ENCODE measurements at regions not wholly inside any gene's neighbourhood (a gene's known extent, or its start where the extent isn't known, plus 50 kb on each side); places are given as distances from the start of the nearest gene placed in this dataset.

GRCh38 chr2:193315428-193316091 is 1120.8 kb upstream of the TMEFF2 start (continued):
- TF ChIP-seq AFF4 (CRISPR knock-in tag; IDR thresholded peaks at IDR 0.05) (no peak), ZNF607 (CRISPR knock-in tag; IDR thresholded peaks at IDR 0.05; ENCODE audit: borderline replicate concordance) (no peak), PHB2 (IDR thresholded peaks at IDR 0.05; ENCODE audit: partially characterized antibody) (no peak)

DNA sequence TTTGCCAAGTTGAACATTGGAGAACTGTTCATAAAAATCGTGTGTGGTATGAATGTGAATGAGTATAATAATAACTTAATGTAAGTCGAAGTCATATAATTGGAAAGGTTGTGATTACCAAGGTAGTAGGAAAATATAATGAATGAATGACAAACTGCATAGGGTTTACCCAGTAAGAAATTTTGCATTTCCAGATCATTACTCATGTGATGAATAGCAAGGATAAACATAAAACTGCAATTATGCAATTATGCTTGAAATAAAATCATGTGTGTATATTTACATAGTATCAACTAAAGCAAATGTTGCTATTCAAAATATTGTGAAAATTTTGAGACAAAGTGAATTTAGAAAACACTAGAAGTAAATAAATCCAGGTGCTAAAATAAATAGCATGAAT is 1108.7 kb upstream of the TMEFF2 start:
- Histone ChIP-seq H3K4me1 (ENCODE audit: insufficient read depth, low read length) (no peaks in the 10 kb centered on the region), H3K4me3 (replicated peaks in 1 of 3; ENCODE audit: insufficient read depth in 1 of 3, low read depth in 2 of 3, low read length in 3 of 3) (no peak overlapping the region), H2AFZ (ENCODE audit: low read length) (no peak overlapping the region), H3K27me3 (ENCODE audit: control insufficient read depth in 1 of 2, insufficient read depth in 2 of 2, low read length in 2 of 2) (no peaks in the 10 kb centered on the region), H4K20me1 (ENCODE audit: insufficient read depth, low read length) (no peaks in the 10 kb centered on the region), H3K27ac (ENCODE audit: extremely low read length, insufficient read depth, low read length) (no peak overlapping the region), H3K36me3 (replicated peaks in 1 of 2; ENCODE audit: control insufficient read depth in 1 of 2, insufficient read depth in 2 of 2, low read length in 2 of 2) (no peaks in the 10 kb centered on the region), H3K9me3 (ENCODE audit: low read length) (no peaks in the 10 kb centered on the region), H3K4me2 (ENCODE audit: low read depth, low read length) (no peak overlapping the region), H3K9ac (ENCODE audit: insufficient read depth, low read depth, low read length) (no peak overlapping the region), H3K79me2 (ENCODE audit: insufficient read depth, low read length) (no peaks in the 10 kb centered on the region)
- intact Hi-C loops (cut with micrococcal nuclease; ENCODE audit: unreplicated experiment), result no loop called here
- in situ Hi-C loops (cut with HindIII; ENCODE audit: extremely low pct_ligation_motif_present, low pct_unique_long_range_greater_than_20kb), result no loop called here
- ChIA-PET POLR2A (no interaction called here), CTCF (ENCODE audit: low intra/inter-chr PET ratio, low total read pairs) (no interaction called here)
- TF ChIP-seq U2AF1 (optimal IDR thresholded peaks at IDR 0.05; ENCODE audit: low read depth, low read length), result no peak
- no peak for TF ChIP-seq NFIC (IDR thresholded peaks at IDR 0.05; ENCODE audit: low read length)
- TF ChIP-seq, protein P1, sequence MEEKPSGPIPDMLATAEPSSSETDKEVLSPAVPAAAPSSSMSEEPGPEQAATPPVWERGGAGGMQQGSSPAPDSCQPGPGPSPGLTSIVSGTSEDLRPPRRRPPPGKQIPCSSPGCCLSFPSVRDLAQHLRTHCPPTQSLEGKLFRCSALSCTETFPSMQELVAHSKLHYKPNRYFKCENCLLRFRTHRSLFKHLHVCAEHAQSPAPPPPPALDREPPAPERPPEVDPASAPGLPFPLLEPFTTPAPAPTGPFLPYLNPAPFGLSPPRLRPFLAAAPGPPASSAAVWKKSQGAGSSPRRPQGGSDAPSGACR (CRISPR knock-in tag; IDR thresholded peaks at IDR 0.05), result no peak
- TF ChIP-seq ZNF337 (CRISPR knock-in tag; IDR thresholded peaks at IDR 0.05; ENCODE audit: borderline replicate concordance, low read depth), result no peak
- TF ChIP-seq, protein P2, sequence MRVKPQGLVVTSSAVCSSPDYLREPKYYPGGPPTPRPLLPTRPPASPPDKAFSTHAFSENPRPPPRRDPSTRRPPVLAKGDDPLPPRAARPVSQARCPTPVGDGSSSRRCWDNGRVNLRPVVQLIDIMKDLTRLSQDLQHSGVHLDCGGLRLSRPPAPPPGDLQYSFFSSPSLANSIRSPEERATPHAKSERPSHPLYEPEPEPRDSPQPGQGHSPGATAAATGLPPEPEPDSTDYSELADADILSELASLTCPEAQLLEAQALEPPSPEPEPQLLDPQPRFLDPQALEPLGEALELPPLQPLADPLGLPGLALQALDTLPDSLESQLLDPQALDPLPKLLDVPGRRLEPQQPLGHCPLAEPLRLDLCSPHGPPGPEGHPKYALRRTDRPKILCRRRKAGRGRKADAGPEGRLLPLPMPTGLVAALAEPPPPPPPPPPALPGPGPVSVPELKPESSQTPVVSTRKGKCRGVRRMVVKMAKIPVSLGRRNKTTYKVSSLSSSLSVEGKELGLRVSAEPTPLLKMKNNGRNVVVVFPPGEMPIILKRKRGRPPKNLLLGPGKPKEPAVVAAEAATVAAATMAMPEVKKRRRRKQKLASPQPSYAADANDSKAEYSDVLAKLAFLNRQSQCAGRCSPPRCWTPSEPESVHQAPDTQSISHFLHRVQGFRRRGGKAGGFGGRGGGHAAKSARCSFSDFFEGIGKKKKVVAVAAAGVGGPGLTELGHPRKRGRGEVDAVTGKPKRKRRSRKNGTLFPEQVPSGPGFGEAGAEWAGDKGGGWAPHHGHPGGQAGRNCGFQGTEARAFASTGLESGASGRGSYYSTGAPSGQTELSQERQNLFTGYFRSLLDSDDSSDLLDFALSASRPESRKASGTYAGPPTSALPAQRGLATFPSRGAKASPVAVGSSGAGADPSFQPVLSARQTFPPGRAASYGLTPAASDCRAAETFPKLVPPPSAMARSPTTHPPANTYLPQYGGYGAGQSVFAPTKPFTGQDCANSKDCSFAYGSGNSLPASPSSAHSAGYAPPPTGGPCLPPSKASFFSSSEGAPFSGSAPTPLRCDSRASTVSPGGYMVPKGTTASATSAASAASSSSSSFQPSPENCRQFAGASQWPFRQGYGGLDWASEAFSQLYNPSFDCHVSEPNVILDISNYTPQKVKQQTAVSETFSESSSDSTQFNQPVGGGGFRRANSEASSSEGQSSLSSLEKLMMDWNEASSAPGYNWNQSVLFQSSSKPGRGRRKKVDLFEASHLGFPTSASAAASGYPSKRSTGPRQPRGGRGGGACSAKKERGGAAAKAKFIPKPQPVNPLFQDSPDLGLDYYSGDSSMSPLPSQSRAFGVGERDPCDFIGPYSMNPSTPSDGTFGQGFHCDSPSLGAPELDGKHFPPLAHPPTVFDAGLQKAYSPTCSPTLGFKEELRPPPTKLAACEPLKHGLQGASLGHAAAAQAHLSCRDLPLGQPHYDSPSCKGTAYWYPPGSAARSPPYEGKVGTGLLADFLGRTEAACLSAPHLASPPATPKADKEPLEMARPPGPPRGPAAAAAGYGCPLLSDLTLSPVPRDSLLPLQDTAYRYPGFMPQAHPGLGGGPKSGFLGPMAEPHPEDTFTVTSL (CRISPR knock-in tag; IDR thresholded peaks at IDR 0.05; ENCODE audit: borderline replicate concordance), result no peak
- no peak for TF ChIP-seq ZNF33A (CRISPR knock-in tag; IDR thresholded peaks at IDR 0.05; ENCODE audit: borderline replicate concordance)
- no peak for TF ChIP-seq CREB1 (IDR thresholded peaks at IDR 0.05)
- TF ChIP-seq CREB1 (CRISPR knock-in tag; IDR thresholded peaks at IDR 0.05), result no peak
- WGBS (ENCODE audit: low lambda C conversion rate), result 0% methylated on average over 2 of the region's 2 CpGs
- DNase-seq (ENCODE audit: low spot score) (no peak), ATAC-seq (no peak), FAIRE-seq (no peak)
- BruUV-seq (replicated peaks), result no TSS peak
